Fibroblast of the conjunctiva (primary cell): ENCODE measurements at regions not wholly inside any gene's neighbourhood (a gene's known extent, or its start where the extent isn't known, plus 50 kb on each side); places are given as distances from the start of the nearest gene placed in this dataset.
A peak's percentile ranks its signal among the peaks of the same experiment; 100 is the strongest.

Experiments used
- DNase-seq: peaks from one replicate; pipeline ENCODE4 v3.0.0-alpha.2; 2010; ENCODE audit warnings: low read depth

DNA sequence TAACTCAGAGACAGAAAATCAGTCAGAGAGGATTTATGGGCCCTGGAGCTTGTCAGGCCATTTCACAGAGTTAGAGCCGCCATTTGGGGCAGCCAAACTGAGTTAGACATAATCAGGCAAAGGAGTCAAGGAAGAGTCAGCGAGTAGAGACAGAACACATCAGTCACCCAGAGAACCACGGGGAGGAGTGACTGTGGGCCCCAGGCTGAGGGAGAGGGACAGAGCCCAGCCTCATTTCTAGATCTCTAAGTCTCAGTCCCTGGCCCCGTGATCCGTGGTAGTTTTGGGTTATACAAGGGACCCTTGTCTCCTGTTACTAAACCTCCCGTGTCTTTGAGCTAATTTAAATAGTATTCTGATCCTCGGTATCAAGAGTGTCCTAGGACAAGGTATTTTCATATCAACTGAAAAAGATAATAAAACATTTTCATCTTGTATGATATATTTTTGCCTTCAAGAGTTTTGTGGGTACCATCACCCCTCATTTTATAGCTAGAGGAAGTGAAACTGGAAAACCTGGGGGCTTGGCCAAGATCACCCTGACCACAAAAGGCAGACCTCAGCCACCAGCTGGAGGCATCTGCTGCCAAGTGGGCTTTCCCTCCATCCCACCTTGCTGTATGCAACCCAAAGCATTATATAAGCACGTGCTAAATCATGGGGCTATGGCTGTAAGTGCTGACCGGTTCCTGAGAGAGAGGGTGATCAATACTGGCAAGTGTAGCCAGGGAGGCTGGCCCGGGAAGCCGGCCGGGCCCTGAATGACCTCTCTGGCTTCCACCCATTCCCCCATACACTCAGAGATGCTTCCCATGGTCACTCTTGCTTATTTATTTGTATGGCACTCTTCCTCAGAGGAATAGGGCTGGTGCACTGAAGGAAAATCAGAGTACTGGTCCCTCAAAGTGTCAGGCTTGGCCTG, 204.1 kb downstream of the BCOR start:
- DNase-seq: no peak

DNA sequence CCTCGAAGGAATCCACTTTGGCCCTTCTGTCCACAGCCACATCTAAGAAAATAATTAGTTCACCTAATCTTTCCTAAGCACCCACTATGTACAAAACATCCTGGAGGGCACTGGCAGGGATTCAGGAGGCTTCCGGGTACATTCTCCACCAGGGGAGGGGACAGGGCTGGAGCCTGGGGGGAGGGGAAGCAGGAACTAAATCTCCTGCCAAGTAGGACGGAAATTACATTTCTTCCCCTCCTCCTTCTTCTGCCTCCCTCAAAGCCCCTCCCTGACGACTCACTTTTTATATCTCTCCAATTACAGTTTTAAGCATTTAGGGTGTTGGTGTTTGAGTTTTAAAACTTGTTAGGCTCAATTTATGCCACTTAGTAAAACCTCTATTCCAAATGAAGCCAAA, 203.1 kb downstream of the BCOR start:
- DNase-seq: no peak

DNA sequence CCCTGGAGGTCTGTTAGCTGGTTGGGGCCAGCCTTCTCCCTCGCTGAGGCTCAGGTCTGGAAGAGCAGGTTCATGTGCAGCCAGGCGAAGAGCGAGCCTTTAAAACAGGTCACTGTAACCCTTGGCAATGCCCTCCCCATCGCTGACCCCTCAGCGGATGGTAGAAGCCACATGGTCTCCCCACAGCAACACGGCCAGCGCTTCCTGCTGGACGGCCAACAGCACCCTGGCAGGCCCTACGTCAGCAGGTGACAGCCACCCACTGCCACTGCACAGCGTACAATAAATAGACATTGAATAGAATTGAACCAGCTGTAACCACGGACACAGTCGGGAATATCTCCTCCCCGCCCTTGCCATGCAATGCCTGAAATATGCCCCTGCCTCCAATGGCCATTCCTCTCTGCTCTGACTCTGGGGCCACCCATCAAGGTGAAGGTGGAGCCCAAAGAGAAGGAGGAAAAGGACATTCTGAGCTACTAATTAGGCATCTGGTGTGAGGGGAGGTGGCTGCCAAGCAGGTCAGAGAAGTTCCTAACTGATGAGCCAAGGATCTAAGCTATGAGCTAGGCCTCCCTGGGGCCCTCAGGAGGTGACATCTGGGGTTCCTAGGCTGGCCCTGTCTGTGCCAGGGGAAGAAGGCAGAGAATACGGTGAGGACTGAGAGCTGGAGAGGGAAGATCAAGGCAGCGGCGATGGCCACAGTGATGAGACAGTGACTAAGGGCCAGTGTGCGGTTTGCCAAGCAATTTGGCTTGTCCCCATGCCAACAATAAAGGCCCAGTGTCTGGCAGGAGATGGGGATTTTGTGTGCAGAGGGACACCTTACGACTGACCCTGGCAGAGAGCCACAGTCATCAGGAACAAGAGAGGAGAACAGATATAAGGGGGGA, 202.3 kb downstream of the BCOR start:
- DNase-seq: no peak

DNA sequence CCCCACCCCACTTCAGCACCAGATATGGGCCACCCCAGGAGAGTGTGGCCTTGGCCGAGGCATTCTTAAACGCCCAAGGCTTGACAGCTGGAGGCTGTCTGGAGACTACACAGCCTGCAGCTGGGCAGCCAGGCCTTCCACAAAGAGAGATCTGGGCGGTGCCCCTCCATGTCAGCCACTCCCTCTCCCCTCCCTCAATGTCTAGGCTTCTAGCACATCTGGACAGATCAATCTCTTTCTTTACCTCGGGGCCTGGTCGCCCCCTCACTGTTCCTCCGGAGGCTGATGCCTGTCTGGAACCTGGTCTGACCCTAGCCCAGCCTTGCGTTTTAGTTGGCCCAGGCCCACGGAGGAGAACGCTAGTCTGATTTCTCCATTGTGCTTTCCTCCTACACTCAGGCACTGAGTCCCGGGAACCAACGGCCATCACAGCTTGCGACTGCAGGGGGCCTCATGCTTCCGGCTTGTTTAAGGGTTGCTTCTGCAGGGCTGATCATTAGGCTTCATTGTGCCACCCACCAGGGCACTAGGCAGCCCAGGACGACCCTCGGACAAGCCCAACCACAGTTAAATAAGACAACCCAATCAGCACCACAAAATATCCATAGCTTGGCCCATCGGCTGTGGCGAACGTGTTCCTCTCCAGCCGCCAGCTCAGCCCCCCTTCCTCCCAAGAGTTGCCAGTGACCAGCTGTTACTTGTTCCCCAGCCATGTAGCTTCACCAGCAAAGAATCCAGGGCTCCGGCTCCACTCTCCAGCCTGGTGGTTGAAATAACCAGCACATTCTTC, 200.6 kb downstream of the BCOR start:
- no peak for DNase-seq

DNA sequence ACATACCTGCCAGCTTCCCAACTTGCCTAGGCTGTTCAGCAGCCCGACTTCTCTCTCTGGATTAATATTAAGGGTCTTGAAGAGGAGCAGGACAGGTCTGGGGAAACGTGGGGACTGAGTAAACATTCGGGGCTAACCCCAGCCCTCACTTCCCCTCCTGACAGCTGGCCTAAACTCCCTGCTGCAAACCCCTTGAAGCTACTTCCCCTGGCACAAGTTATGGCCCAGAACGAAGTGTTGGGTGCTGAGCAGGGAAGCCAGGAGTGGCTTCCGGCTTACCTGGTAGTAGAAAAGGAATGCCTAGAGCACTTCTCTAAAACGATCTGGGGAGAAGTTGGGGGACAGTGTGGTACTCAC, 200.0 kb downstream of the BCOR start:
- no peak for DNase-seq

DNA sequence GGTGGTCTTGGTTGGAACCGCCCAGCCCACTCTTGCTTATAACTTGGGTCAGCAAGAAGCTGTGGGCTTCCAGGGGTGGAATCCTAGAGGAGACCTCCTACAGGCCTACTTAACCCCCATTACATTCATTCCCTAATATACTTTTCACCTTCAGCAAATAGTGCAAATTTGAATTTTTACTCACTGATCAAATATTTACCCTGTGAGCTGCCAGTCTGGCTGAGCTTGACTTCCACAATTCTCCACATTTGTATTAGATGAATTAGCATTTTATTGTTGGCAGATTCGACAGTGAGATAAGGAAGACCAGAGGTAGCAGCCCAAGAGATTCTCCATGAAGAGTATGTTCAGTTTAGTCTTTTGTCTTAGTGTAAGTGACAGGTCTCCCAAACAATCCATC, 199.6 kb downstream of the BCOR start:
- no peak for DNase-seq

DNA sequence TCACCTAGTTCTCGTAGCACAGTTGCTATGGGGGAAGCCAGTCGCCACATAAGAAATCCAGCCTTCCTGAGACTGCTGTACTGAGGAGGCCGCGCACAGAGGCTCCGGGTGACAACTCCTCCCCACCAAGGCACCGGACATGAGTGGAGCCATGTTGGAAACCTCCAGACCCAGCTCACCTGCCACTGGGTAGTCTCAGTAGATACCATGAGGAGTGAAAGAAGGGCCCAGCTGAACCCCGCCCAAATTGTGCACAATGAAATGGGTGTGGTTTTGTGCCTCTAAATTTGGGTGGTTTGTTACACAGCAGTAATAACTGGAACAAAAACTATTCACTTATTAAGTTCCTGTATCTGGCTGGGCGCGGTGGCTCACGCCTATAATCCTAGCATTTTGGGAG, 198.7 kb downstream of the BCOR start:
- DNase-seq: no peak

DNA sequence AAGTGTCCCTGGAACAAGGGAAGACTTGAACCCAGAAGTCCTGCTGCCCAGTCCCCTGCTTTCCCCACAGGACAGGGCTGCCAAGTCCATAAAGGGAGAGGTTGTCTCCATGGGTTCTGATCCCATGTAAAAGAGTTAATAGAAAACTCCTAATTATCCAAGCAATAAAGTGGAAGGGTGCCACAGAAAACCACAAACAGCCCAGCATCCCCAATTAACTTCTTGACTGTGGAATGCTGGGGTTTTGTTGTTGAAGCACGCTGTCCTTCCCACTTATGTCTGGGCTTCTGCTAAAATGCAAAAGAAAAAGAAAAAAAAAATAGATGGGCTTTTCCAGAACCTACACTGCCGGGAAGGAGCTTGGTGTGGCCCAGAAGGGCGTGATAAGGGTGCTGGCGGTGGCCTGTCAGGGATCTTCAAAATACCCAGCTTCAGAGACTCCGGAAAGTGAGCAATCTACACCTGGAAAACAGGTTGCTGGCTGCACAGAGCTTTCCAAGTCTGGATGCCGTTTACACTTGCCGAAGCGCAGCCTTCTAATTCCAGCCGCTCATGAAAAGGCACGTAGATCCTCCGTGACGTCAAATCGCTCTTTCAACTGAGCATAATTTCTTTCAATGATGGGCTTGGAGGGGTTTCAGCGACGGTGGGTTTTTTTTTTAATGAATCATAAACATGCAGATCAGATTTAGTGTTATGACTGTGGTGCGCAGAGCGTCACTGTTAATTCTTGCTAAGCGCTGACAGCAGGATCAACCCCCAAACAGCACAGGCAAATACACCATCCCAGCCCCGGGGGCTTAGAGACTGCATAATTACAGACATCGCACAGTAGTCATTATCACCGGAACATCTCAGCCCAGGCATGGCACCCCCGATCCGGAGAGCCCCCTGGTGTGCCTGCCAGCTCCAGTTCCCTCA, 197.6 kb downstream of the BCOR start:
- DNase-seq: no peak

DNA sequence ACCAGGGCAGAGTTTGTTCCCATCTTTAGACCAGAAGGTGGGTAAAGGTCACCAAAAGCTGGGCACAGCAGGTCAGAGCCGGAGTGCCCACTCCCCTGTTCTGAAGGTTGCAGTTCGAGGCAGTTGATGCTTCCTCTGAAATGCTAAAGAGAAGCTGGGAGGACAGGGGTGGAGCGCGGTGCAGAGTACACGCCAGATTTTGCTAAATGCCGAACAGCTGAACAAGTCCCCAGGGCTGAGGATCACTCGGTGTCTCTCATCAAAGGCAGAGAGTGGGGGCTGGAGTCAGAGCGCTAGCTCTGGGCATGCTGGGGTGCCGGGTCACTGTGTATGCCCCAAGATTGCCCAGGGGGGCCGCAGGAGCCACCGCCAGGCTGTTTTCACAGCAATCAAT, 197.0 kb downstream of the BCOR start:
- no peak for DNase-seq

DNA sequence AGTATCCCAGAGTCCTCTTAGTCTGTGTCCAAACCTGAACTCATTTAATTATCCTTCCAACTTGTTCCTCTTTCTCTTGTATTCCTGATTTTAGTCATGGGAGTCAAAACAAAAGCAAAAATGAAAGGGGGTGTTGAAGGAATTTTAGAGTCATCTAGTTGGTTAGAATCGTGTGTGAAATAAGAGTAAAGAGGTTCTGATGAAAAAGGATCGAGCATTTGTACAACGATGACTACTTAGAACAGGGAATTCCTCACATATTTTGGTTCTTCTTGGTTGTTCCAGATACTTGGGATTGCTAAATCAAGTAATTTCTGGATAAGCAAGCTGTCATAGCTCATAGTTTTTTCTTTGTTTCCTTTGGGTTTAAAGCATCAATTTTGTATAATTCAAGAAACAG, 194.4 kb downstream of the BCOR start:
- no peak for DNase-seq

DNA sequence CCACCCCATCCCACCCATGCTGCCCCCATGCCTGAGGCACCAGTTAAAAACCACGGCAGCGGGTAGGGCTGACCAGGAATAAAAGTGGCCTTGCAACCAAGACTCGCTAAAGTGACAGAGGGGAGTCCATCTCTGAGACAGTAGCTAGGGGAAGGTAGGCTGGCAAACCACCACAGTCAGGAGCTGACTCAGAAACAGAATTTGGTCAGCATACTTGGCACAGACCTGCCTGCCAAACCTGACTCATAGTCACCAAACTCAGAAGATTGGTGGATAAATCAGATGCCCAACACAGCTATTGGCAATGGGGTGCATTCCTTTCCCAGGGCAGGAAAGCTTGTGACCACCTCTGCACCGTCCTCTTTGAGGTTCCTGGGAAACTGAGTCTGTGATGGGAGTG, 193.8 kb downstream of the BCOR start:
- no peak for DNase-seq

DNA sequence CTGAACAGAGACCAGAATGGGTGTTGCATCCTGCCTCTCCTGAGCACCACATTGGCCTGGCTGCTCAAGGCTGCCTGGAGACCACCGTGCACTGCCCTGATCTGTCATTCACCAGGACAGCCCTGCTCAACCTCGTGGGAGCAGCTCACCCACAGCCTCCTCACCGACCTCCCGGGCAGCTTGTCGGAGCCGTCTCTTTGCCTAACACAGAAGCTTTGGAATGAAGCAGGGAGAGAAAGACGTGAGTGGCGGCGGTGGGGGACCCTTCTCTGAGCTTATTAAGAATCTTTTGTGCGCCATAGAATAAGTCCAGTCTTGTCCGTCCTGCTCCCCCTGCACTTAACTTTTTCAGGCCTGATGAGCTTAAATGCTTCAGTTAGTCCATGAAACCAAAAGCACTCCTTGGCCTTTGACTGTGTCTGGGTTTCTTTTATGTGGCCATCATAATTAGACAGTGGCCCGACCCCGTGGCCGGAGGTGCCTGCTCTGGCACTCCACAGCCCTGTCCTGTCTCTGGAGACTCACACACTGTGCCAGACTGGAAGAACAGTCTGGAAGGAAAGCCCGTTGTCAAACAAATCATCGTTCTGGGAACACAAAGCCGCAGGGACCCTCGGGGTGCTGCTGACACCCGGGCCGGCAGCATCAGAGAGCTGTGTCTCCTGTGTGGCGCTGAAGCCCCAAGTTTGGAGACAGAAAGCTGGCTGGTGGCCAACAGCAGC, 192.8 kb downstream of the BCOR start:
- no peak for DNase-seq

DNA sequence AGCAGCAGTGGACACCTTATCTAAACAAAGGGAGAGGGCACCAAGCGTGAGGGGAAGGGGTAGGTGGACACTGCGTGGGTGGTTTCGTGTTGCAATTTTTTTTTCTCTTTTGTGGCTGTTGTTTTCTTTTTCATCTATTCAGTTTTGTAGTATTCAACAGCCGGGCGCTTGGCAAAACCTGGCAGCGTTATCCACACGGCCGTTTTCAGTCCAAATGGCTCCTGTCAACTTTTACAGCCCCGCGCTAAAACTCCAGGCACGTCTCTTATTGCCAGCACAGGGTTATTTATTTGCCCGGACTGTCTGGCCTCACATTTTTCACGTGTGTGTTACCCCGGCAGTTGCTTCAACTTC, 192.2 kb downstream of the BCOR start:
- DNase-seq: no peak

DNA sequence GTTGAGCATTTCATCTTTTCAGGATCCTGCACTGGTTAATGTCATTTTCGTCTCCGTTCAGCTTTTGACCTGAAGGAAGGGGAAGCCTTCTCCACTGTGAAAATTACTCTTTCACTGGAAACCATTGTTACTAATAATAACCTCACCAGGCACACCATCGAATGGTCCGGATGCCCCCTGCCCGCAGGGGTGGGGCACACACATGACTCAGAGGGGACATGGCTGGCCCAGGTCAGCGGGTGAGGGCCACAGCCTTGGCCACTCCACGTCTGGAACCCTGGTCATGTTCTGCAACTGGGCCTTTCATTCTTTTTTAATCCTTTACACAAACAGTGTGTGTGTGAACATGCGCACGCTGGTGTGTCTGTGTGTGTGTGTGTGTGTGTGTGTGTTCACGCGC, 191.8 kb downstream of the BCOR start:
- no peak for DNase-seq

DNA sequence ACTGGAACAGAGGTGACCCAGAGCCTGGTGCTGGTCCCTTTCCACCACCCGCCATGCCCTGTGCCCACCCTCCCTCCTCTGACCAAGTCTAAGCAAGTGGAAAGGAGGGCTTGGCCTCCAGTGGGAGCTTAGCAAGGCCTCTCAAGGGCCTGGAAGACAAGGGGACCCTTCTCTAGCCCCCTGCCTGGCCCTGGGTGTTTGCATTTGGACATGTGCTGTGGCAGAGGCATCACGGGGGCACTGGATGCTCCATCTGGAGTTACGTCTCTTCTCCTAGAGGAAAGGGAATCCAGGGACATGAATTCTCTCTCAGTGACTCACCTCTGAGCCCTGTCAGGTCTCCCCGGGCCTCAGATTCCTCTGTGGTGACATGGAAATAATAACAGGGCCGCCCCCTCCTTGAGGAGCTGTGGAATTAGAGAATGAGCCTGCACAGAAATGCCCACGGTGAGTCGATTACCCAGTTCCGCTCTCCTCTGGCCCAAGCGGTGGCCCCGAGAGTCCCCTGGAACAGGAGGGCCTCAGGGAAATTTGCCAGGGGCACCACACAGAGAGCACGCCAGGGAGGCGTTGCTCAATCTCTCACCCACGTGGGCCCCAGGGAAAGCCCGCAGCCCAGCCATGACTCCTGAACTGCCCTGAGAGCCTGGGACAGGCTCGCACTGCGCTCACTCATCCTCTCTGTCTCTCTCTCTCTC, 189.6 kb downstream of the BCOR start:
- peak; percentile 30 for DNase-seq

DNA sequence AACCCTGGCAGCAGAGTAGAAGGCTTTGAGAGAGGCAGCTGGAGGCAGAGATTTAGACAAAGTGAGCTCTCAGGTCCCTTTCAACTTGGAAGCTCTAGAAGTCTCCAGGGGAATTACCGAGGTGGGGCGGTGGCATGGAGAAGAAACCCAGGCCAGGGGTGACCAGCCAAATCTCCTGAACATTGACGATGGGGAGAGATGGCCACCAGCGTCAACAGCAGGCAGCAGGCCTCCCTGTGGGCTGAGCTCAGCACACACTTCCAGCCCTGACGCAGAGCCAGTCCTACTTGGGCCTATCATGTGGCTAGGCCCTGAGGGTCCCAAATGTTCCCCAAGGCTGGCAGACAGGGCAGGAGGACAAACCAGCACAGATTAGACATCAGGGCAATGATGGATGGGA, 187.8 kb downstream of the BCOR start:
- DNase-seq: no peak

DNA sequence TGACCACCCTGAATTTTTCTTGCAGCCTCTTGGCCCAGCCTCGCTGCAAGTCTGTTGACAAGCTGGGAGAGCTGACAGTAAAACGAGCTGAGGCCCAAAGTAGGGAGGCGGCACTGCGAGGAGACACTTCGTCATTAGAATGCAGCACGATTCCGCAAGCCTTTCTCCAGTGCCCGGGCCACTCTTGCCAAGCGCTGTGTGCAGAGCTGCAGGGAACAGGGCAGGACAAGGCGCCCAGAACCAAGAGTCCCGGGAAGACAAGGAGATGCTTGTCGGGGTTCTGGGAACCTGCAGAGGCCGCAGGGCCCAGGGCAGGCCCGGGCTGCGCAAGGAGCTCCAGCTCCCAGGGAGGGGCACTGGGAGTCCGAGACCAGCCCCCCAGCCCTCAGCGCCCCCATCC, 187.1 kb downstream of the BCOR start:
- DNase-seq: no peak

DNA sequence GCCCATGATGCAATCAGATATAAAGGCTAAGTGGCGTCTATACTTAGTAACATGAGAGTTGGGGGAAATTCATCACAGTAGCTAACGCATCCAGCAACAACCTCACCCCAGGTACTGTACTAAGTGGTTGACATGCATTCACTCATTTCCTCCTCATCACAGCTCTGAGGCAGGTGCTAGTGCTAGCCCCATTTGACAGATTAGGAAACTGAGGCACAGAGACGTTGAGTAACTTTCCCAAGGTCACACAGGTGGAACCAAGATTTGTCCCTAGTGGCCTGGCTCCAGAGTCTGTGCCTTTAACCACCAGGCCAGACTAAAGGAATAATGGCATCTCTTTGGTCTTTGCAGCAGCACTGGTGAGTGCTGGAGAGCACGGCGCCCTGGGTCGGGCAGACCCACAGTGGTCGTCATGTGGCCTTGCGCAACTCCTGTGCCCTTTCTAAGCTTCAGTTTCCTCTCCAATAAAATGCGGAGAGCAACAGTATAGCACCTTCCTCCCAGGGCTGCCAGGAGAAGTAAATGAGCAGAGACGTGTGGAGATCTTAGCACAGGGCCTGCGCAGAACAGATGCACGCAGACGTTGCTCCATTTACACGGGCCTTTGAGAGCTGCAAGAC, 186.4 kb downstream of the BCOR start:
- DNase-seq: no peak

DNA sequence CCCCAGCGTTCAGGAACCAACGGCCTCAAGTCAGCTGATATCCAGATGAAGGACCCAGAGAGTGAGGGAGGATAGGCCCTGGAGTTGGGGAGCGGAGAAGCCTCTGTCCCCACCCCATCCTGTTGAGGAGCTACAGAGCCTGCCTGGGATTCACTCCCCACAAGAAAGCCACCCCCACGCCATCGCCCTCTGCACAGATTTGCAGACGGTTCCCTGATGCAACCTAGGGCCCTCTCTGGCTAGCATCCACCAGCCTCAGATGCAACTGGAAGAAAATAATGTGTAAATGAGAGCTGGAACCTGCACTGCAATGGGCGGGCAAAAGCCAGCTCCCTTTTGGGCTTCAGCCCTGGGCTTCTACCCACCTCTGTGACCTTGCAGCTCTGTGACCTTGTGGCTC, 185.6 kb downstream of the BCOR start:
- no peak for DNase-seq

DNA sequence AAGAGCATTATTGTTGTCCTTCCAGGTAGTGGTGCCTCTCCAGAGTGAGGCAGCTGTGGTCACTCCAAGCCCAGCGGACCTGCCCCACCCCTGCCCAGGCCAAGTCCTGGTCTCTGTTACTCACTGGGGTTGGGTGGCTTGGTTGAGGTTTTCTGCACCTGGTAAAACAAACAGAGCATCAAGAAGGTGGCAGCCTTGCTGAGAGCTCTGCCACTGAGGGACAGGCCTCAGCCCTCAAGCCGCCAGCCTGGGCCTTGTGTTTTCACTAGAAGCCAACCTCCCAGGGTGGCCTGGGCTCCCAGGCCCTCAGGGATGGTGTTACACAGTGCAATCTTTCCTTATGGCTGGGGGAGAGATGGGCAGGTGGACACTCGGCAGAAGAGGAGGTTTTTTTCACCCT, 182.7 kb downstream of the BCOR start:
- no peak for DNase-seq
